WTC11 (cell line): ENCODE measurements at regions not wholly inside any gene's neighbourhood (a gene's known extent, or its start where the extent isn't known, plus 50 kb on each side); places are given as distances from the start of the nearest gene placed in this dataset.

Source experiments
- ATAC-seq: fragments of 200-7000 bp; cut with Tn5 transposase; 2 replicates; pipeline ENCODE4 v1.10.0; 2021; ENCODE audit warnings: mild to moderate bottlenecking, moderate library complexity
- CTCF ChIA-PET: fragments of 300-600 bp; sonication (Branson Sonifier 250); formaldehyde crosslinking; loops from one replicate; lab custom pipeline; 2021; ENCODE audit warnings: antibody characterized with exemption; lab: Charles Lee
- POLR2A ChIA-PET: fragments of 350-600 bp; sonication (Branson Sonifier 250); formaldehyde crosslinking; loops from one replicate; lab custom pipeline; 2021; ENCODE audit warnings: antibody characterized with exemption; lab: Charles Lee
- DNase-seq: peaks from one replicate; pipeline ENCODE4 v3.0.0; 2021; ENCODE audit warnings: low spot score
- H3K27ac Mint-ChIP-seq: 2 replicates; pipeline ENCODE4 v1.8.0; 2021; ENCODE audit warnings: mixed read lengths
- H3K27me3 Mint-ChIP-seq: 2 replicates; pipeline ENCODE4 v1.8.0; 2021; ENCODE audit warnings: low read depth, mild to moderate bottlenecking, moderate library complexity, mixed read lengths
- H3K36me3 Mint-ChIP-seq: 2 replicates; pipeline ENCODE4 v1.8.0; 2021; ENCODE audit warnings: mixed read lengths
- H3K4me1 Mint-ChIP-seq: 2 replicates; pipeline ENCODE4 v1.8.0; 2022; ENCODE audit warnings: mixed read lengths
- H3K4me3 Mint-ChIP-seq: 2 replicates; pipeline ENCODE4 v1.8.0; 2021; ENCODE audit warnings: mild to moderate bottlenecking, moderate library complexity, mixed read lengths
- H3K9me3 Mint-ChIP-seq: 2 replicates; pipeline ENCODE4 v1.8.0; 2021; ENCODE audit warnings: mixed read lengths
- ARID4B ChIP-seq: sonication (generic); formaldehyde crosslinking; IDR thresholded peaks from 2 replicates; pipeline ENCODE4 v1.8.0; 2023; ENCODE audit warnings: missing genetic modification reagents, mild to moderate bottlenecking, borderline replicate concordance
- CREM ChIP-seq: sonication (generic); formaldehyde crosslinking; IDR thresholded peaks from 2 replicates; pipeline ENCODE4 v1.8.1; 2022; ENCODE audit warnings: mild to moderate bottlenecking, missing genetic modification reagents, moderate library complexity
- CTCF ChIP-seq: fragments of 200-600 bp; IDR thresholded peaks from 2 replicates; pipeline ENCODE4 v1.8.0; 2022; ENCODE audit warnings: antibody characterized with exemption
- E2F4 ChIP-seq: sonication (generic); formaldehyde crosslinking; IDR thresholded peaks from 2 replicates; pipeline ENCODE4 v1.8.1; 2022; ENCODE audit warnings: low read depth, mild to moderate bottlenecking, moderate library complexity, missing genetic modification reagents, borderline replicate concordance
- FOXK1 ChIP-seq: sonication (generic); formaldehyde crosslinking; IDR thresholded peaks from 2 replicates; pipeline ENCODE4 v1.8.0; 2022; ENCODE audit warnings: mild to moderate bottlenecking, moderate library complexity, missing genetic modification reagents
- GTF2I ChIP-seq: fragments of 250-450 bp; sonication (Bioruptor Pico); conservative IDR thresholded peaks from 2 replicates; pipeline ENCODE4 v1.4.0; 2021; ENCODE audit warnings: mild to moderate bottlenecking
- KAT7 ChIP-seq: sonication (generic); formaldehyde crosslinking; IDR thresholded peaks from 2 replicates; pipeline ENCODE4 v1.8.1; 2023; ENCODE audit warnings: missing genetic modification reagents, mild to moderate bottlenecking, borderline replicate concordance
- NR1H2 ChIP-seq: sonication (generic); formaldehyde crosslinking; IDR thresholded peaks from 2 replicates; pipeline ENCODE4 v1.9.0; 2021; ENCODE audit warnings: mild to moderate bottlenecking, moderate library complexity, missing genetic modification reagents
- SMAD3 ChIP-seq: sonication (generic); formaldehyde crosslinking; IDR thresholded peaks from 2 replicates; pipeline ENCODE4 v1.8.0; 2022; ENCODE audit warnings: missing genetic modification reagents, mild to moderate bottlenecking, borderline replicate concordance
- SP1 ChIP-seq: sonication (generic); formaldehyde crosslinking; conservative IDR thresholded peaks from 2 replicates; pipeline ENCODE4 v1.8.1; 2022; ENCODE audit warnings: missing genetic modification reagents
- ZBTB21 ChIP-seq: sonication (generic); formaldehyde crosslinking; IDR thresholded peaks from 2 replicates; pipeline ENCODE4 v1.8.1; 2023; ENCODE audit warnings: mild to moderate bottlenecking, missing genetic modification reagents, borderline replicate concordance
- ZNF121 ChIP-seq: sonication (generic); formaldehyde crosslinking; IDR thresholded peaks from 2 replicates; pipeline ENCODE4 v1.8.0; 2023; ENCODE audit warnings: missing genetic modification reagents
- ZNF232 ChIP-seq: sonication (generic); formaldehyde crosslinking; IDR thresholded peaks from 2 replicates; pipeline ENCODE4 v1.8.0; 2022; ENCODE audit warnings: mild to moderate bottlenecking, missing genetic modification reagents
- ZNF281 ChIP-seq: sonication (generic); formaldehyde crosslinking; IDR thresholded peaks from 2 replicates; pipeline ENCODE4 v1.8.0; 2023; ENCODE audit warnings: mild to moderate bottlenecking, missing genetic modification reagents
- ZNF416 ChIP-seq: fragments of 250-450 bp; sonication (Bioruptor Pico); IDR thresholded peaks from 2 replicates; pipeline ENCODE4 v1.9.0; 2021; ENCODE audit warnings: mild to moderate bottlenecking, inconsistent platforms
- TF ChIP-seq, protein P1 (sequence below): sonication (generic); formaldehyde crosslinking; IDR thresholded peaks from 2 replicates; pipeline ENCODE4 v1.8.1; 2022; ENCODE audit warnings: missing genetic modification reagents, borderline replicate concordance
- TF ChIP-seq, protein P2 (sequence below): sonication (generic); formaldehyde crosslinking; IDR thresholded peaks from 2 replicates; pipeline ENCODE4 v1.8.1; 2022; ENCODE audit warnings: low read depth, missing genetic modification reagents, borderline replicate concordance

GRCh38 chr14:45877981-45878380, 625.0 kb upstream of the MIS18BP1 start (continued):
- TF ChIP-seq E2F4 (CRISPR knock-in tag) (no peak), ARID4B (CRISPR knock-in tag) (no peak)
- TF ChIP-seq, all 79 proteins: peak for 0

DNA sequence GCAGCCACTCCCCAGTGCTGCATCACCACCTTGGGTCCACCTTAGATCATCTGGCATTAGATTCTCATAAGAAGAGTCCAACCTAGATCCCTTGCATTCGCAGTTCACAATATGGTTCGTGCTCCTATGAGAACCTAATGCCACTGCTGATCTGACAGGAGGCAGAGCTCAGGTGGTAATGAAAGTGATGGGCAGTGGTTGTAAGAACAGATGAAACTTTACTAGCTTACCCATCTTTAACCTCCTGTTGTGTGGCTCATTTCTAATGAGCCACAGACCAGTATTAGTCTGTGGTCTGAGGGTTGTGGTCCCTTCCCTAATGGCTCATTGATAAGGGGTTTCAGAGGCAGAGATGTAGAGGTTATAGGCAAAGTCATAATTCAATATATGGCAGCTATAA, 615.9 kb upstream of the MIS18BP1 start:
- Mint-ChIP-seq H3K9me3 (peaks cover 43% of the 10 kb centered on the region), H3K27me3 (peaks cover 2% of the 10 kb centered on the region), H3K4me3 (no peak overlapping the region), H3K36me3 (peaks cover 32% of the 10 kb centered on the region), H3K4me1 (no peaks in the 10 kb centered on the region), H3K27ac (no peak overlapping the region)
- ChIA-PET POLR2A (no interaction called here), CTCF (no interaction called here)
- ATAC-seq (no peak), DNase-seq (no peak)
- no peak for TF ChIP-seq ZNF121 (CRISPR knock-in tag)

GRCh38 chr14:45868377-45868776, 615.4 kb upstream of the MIS18BP1 start:
- no peaks in the 10 kb centered on the region for H3K4me1 Mint-ChIP-seq
- CTCF ChIA-PET = no interaction called here
- H3K4me3 Mint-ChIP-seq = no peak overlapping the region
- H3K27me3 Mint-ChIP-seq = peaks cover 2% of the 10 kb centered on the region
- ATAC-seq (no peak), DNase-seq (no peak)
- H3K27ac Mint-ChIP-seq = no peak overlapping the region
- POLR2A ChIA-PET = no interaction called here
- peaks cover 43% of the 10 kb centered on the region for H3K9me3 Mint-ChIP-seq
- peaks cover 32% of the 10 kb centered on the region for H3K36me3 Mint-ChIP-seq
- TF ChIP-seq ZNF416 (CRISPR knock-in tag) (no peak), SMAD3 (CRISPR knock-in tag) (no peak), SP1 (CRISPR knock-in tag) (no peak), NR1H2 (CRISPR knock-in tag) (no peak), FOXK1 (no peak), CREM (CRISPR knock-in tag) (no peak), ZBTB21 (no peak), ZNF232 (CRISPR knock-in tag) (no peak), ZNF281 (no peak), KAT7 (CRISPR knock-in tag) (no peak), GTF2I (CRISPR knock-in tag) (no peak), CTCF (no peak)
- TF ChIP-seq, protein P1, sequence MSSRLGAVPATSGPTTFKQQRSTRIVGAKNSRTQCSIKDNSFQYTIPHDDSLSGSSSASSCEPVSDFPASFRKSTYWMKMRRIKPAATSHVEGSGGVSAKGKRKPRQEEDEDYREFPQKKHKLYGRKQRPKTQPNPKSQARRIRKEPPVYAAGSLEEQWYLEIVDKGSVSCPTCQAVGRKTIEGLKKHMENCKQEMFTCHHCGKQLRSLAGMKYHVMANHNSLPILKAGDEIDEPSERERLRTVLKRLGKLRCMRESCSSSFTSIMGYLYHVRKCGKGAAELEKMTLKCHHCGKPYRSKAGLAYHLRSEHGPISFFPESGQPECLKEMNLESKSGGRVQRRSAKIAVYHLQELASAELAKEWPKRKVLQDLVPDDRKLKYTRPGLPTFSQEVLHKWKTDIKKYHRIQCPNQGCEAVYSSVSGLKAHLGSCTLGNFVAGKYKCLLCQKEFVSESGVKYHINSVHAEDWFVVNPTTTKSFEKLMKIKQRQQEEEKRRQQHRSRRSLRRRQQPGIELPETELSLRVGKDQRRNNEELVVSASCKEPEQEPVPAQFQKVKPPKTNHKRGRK (CRISPR knock-in tag) = no peak
- TF ChIP-seq, protein P2, sequence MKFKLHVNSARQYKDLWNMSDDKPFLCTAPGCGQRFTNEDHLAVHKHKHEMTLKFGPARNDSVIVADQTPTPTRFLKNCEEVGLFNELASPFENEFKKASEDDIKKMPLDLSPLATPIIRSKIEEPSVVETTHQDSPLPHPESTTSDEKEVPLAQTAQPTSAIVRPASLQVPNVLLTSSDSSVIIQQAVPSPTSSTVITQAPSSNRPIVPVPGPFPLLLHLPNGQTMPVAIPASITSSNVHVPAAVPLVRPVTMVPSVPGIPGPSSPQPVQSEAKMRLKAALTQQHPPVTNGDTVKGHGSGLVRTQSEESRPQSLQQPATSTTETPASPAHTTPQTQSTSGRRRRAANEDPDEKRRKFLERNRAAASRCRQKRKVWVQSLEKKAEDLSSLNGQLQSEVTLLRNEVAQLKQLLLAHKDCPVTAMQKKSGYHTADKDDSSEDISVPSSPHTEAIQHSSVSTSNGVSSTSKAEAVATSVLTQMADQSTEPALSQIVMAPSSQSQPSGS (CRISPR knock-in tag) = no peak
